B cell (primary cell): ENCODE measurements at regions not wholly inside any gene's neighbourhood (a gene's known extent, or its start where the extent isn't known, plus 50 kb on each side); places are given as distances from the start of the nearest gene placed in this dataset.

Source experiments
- EZH2 ChIP-seq: IDR thresholded peaks from 2 replicates; pipeline ENCODE4 v1.6.1; 2012; ENCODE audit warnings: borderline replicate concordance, low read depth, mild to moderate bottlenecking, moderate library complexity, low read length; ENCODE audit not compliant: insufficient read depth, poor library complexity, severe bottlenecking
- TF ChIP-seq, protein P1 (sequence below): fragments of 200-600 bp; IDR thresholded peaks from one replicate; pipeline ENCODE4 v1.8.0; 2022; ENCODE audit warnings: antibody characterized with exemption, mild to moderate bottlenecking

DNA sequence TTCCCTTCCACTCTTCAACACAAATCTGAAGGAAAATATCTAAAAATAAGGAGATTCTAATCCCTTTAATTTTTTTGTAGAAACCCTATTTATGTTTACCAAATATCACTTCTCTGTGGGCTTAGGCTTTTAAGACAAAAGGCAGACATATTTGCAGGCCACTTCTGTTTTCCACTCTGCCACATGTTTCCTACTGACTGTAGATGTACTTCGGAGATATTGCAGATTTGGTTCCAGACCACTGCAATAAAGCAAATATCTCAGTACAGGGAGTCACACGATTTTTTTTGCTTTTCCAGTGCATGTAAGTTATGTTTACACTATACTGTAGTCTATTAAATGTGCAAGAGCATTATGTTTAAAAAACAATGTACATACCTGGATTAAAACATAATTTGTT is 219.0 kb downstream of the SREK1 start:
- TF ChIP-seq, protein P1, sequence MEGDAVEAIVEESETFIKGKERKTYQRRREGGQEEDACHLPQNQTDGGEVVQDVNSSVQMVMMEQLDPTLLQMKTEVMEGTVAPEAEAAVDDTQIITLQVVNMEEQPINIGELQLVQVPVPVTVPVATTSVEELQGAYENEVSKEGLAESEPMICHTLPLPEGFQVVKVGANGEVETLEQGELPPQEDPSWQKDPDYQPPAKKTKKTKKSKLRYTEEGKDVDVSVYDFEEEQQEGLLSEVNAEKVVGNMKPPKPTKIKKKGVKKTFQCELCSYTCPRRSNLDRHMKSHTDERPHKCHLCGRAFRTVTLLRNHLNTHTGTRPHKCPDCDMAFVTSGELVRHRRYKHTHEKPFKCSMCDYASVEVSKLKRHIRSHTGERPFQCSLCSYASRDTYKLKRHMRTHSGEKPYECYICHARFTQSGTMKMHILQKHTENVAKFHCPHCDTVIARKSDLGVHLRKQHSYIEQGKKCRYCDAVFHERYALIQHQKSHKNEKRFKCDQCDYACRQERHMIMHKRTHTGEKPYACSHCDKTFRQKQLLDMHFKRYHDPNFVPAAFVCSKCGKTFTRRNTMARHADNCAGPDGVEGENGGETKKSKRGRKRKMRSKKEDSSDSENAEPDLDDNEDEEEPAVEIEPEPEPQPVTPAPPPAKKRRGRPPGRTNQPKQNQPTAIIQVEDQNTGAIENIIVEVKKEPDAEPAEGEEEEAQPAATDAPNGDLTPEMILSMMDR: no peak
- no peak for TF ChIP-seq EZH2
